IMR-90 (cell line): ENCODE measurements at regions not wholly inside any gene's neighbourhood (a gene's known extent, or its start where the extent isn't known, plus 50 kb on each side); places are given as distances from the start of the nearest gene placed in this dataset.

ENCODE experiments used
- ATAC-seq: fragments of 200-7000 bp; cut with Tn5 transposase; 2 replicates; pipeline ENCODE4 v1.9.1; 2020; ENCODE audit warnings: low read depth, mild to moderate bottlenecking, moderate library complexity
- BruUV-seq: library from RNA; stranded (reverse); fragments of 400-500 nt; replicated peaks from 2 replicates; lab custom pipeline; 2021; lab: Mats Ljungman, UMichigan
- CTCF ChIA-PET: fragments of 300-600 bp; formaldehyde crosslinking; extraction: SDS; loops from one replicate; lab custom pipeline; 2021; ENCODE audit warnings: antibody characterized with exemption; lab: Yijun Ruan, JAX
- POLR2A ChIA-PET: fragments of 300-600 bp; sonication (Branson Sonifier 250); formaldehyde crosslinking; loops from one replicate; lab custom pipeline; 2022; ENCODE audit warnings: antibody characterized with exemption; ENCODE audit not compliant: unreplicated experiment; lab: Charles Lee
- DNase-seq: peaks from one replicate; pipeline ENCODE4 v3.0.0; 2013
- H2AFZ ChIP-seq: replicated peaks from 2 replicates; pipeline ENCODE3; 2013; ENCODE audit warnings: low read length, mild to moderate bottlenecking; ENCODE audit not compliant: poor library complexity
- H2AK5ac ChIP-seq: 2 replicates; pipeline ENCODE4 v1.6.1; 2013; ENCODE audit warnings: low read depth, low read length, inconsistent platforms
- H2AK9ac ChIP-seq: replicated peaks from 2 replicates; pipeline ENCODE3; 2013; ENCODE audit warnings: mild to moderate bottlenecking, low read depth, low read length, moderate library complexity; ENCODE audit not compliant: poor library complexity
- H2BK120ac ChIP-seq: 2 replicates; pipeline ENCODE4 v1.6.1; 2013; ENCODE audit warnings: low read depth, low read length, inconsistent platforms
- H2BK15ac ChIP-seq: 3 replicates; pipeline ENCODE4 v1.6.1; 2013; ENCODE audit warnings: low read depth, low read length, inconsistent platforms
- H2BK20ac ChIP-seq: 2 replicates; pipeline ENCODE4 v1.6.1; 2013; ENCODE audit warnings: low read depth, mild to moderate bottlenecking, inconsistent platforms, low read length, moderate library complexity
- H2BK5ac ChIP-seq: 2 replicates; pipeline ENCODE4 v1.6.1; 2013; ENCODE audit warnings: mild to moderate bottlenecking, low read depth, low read length, inconsistent platforms; ENCODE audit not compliant: poor library complexity, severe bottlenecking
- H3K14ac ChIP-seq: replicated peaks from 2 replicates; pipeline ENCODE4 v1.6.1; 2013; ENCODE audit warnings: low read depth, low read length, inconsistent platforms
- H3K18ac ChIP-seq: 2 replicates; pipeline ENCODE4 v1.6.1; 2013; ENCODE audit warnings: low read depth, low read length, control low read depth
- H3K23ac ChIP-seq: 2 replicates; pipeline ENCODE4 v1.6.1; 2013; ENCODE audit warnings: low read depth, low read length, inconsistent platforms
- H3K27ac ChIP-seq: 2 replicates; pipeline ENCODE4 v1.5.1; 2013; ENCODE audit warnings: mild to moderate bottlenecking, control low read depth, low read length; ENCODE audit not compliant: insufficient read depth
- H3K27me3 ChIP-seq: 2 replicates; pipeline ENCODE4 v1.6.1; 2013; ENCODE audit warnings: low read length; ENCODE audit not compliant: control insufficient read depth, insufficient read depth
- H3K36me3 ChIP-seq: 2 replicates; pipeline ENCODE4 v1.6.1; 2013; ENCODE audit warnings: low read length, mixed read lengths; ENCODE audit not compliant: control insufficient read depth, insufficient read depth
- H3K4ac ChIP-seq: 2 replicates; pipeline ENCODE4 v1.6.1; 2013; ENCODE audit warnings: low read depth, low read length, inconsistent platforms
- H3K4me1 ChIP-seq: 2 replicates; pipeline ENCODE4 v1.6.1; 2013; ENCODE audit warnings: low read length, mixed read lengths; ENCODE audit not compliant: control insufficient read depth, insufficient read depth
- H3K4me2 ChIP-seq: 2 replicates; pipeline ENCODE4 v1.6.1; 2013; ENCODE audit warnings: low read depth, mild to moderate bottlenecking, control low read depth, low read length, moderate library complexity
- H3K4me3 ChIP-seq: 2 replicates; pipeline ENCODE4 v1.5.1; 2013; ENCODE audit warnings: low read depth, mild to moderate bottlenecking, control low read depth, low read length, moderate library complexity; ENCODE audit not compliant: insufficient read depth
- H3K56ac ChIP-seq: 2 replicates; pipeline ENCODE4 v1.6.1; 2013; ENCODE audit warnings: low read length, inconsistent platforms; ENCODE audit not compliant: insufficient read depth; ENCODE audit errors: extremely low read depth
- H3K79me1 ChIP-seq, 2 experiments: 2 replicates each; pipeline ENCODE4 v1.6.1; 2013; ENCODE audit warnings: low read length in 2 of 2, inconsistent platforms in 1 of 2, low read depth in 1 of 2
- H3K9ac ChIP-seq: 2 replicates; pipeline ENCODE4 v1.6.1; 2013; ENCODE audit warnings: low read depth, low read length, control low read depth
- H3K9me1 ChIP-seq: 2 replicates; pipeline ENCODE4 v1.6.1; 2013; ENCODE audit warnings: low read length, inconsistent platforms; ENCODE audit not compliant: insufficient read depth
- H3K9me3 ChIP-seq: 2 replicates; pipeline ENCODE4 v1.6.1; 2013; ENCODE audit warnings: low read length; ENCODE audit not compliant: control insufficient read depth, insufficient read depth
- H4K20me1 ChIP-seq: 2 replicates; pipeline ENCODE4 v1.6.1; 2013; ENCODE audit warnings: low read length, inconsistent platforms; ENCODE audit not compliant: insufficient read depth
- H4K5ac ChIP-seq: 2 replicates; pipeline ENCODE4 v1.6.1; 2013; ENCODE audit warnings: mild to moderate bottlenecking, low read depth, low read length, control low read depth
- H4K8ac ChIP-seq, 2 experiments: 2 replicates each; pipeline ENCODE4 v1.6.1; 2013; ENCODE audit warnings: low read depth in 2 of 2, low read length in 2 of 2, control low read depth in 1 of 2, inconsistent platforms in 1 of 2
- H4K91ac ChIP-seq: 2 replicates; pipeline ENCODE4 v1.6.1; 2013; ENCODE audit warnings: low read depth, low read length, inconsistent platforms; ENCODE audit not compliant: insufficient read depth
- BHLHE40 ChIP-seq: fragments of 150-350 bp; IDR thresholded peaks from 2 replicates; pipeline ENCODE4 v1.6.1; 2016; ENCODE audit warnings: mild to moderate bottlenecking, low read depth, low read length
- CEBPB ChIP-seq: IDR thresholded peaks from 2 replicates; pipeline ENCODE4 v1.6.1; 2012; ENCODE audit warnings: low read depth, low read length, improper control_type of control experiment
- CHD1 ChIP-seq: IDR thresholded peaks from 2 replicates; pipeline ENCODE4 v1.6.1; 2012; ENCODE audit warnings: low read depth, low read length, improper control_type of control experiment
- CTCF ChIP-seq: conservative IDR thresholded peaks from 2 replicates; pipeline ENCODE4 v1.5.1; 2012; ENCODE audit warnings: mild to moderate bottlenecking, low read depth, low read length, improper control_type of control experiment
- ELK1 ChIP-seq: fragments of 150-350 bp; IDR thresholded peaks from 2 replicates; pipeline ENCODE4 v1.6.1; 2016; ENCODE audit warnings: low read depth, mild to moderate bottlenecking, low read length, moderate library complexity, borderline replicate concordance
- FOS ChIP-seq: fragments of 150-350 bp; IDR thresholded peaks from 2 replicates; pipeline ENCODE4 v1.6.1; 2016; ENCODE audit warnings: low read depth, low read length
- MAFK ChIP-seq: IDR thresholded peaks from 2 replicates; pipeline ENCODE4 v1.6.1; 2012; ENCODE audit warnings: low read depth, low read length, improper control_type of control experiment
- MAZ ChIP-seq: IDR thresholded peaks from 2 replicates; pipeline ENCODE4 v1.6.1; 2012; ENCODE audit warnings: low read depth, mild to moderate bottlenecking, low read length, improper control_type of control experiment, moderate library complexity, borderline replicate concordance
- MXI1 ChIP-seq: IDR thresholded peaks from 2 replicates; pipeline ENCODE4 v1.6.1; 2012; ENCODE audit warnings: low read depth, mild to moderate bottlenecking, low read length, moderate library complexity, borderline replicate concordance
- NFE2L2 ChIP-seq: fragments of 150-350 bp; IDR thresholded peaks from 2 replicates; pipeline ENCODE4 v1.6.1; 2016; ENCODE audit warnings: low read depth, mild to moderate bottlenecking, low read length
- RCOR1 ChIP-seq: IDR thresholded peaks from 2 replicates; pipeline ENCODE4 v1.6.1; 2012; ENCODE audit warnings: mild to moderate bottlenecking, low read length, improper control_type of control experiment; ENCODE audit not compliant: insufficient replicate concordance
- RFX5 ChIP-seq: IDR thresholded peaks from 2 replicates; pipeline ENCODE4 v1.8.0; 2012; ENCODE audit warnings: low read depth, mild to moderate bottlenecking, low read length, moderate library complexity
- dilution Hi-C: fragments of 300-500 bp; cut with HindIII; formaldehyde crosslinking; loops from one replicate; pipeline ENCODE4 v1.14.3; 2018; ENCODE audit warnings: low sequenced_read_pairs; ENCODE audit not compliant: unreplicated experiment
- in situ Hi-C: fragments of 300-500 bp; cut with MboI; formaldehyde crosslinking; loops from 3 replicates; pipeline ENCODE4 v1.14.3; 2019; ENCODE audit warnings: low sequenced_read_pairs, inconsistent platforms, mixed read lengths
- intact Hi-C: fragments of 100-400 bp; cut with micrococcal nuclease; formaldehyde crosslinking; loops from 2 replicates; pipeline ENCODE4 v1.10.0; 2022

DNA sequence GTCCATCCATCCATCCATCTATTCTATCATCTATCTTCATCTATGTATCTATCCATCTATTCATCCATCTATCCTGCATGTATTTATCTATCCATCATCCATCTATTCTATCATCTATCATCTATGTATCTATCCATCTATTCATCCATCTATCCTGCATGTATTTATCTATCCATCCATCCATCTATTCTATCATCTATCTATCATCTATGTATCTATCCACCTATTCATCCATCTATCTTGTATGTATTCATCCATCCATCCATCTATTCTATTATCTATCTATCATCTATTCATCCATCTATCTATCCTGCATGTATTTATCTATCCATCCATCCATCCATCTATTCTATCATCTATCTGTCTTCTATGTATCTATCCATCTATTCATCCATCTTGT, 65.9 kb upstream of the PPP2R3B start:
- H3K4me1 ChIP-seq: no peaks in the 10 kb centered on the region
- no peak overlapping the region for H3K4me3 ChIP-seq
- H3K4me2 ChIP-seq: no peak overlapping the region
- H2BK20ac ChIP-seq: no peak overlapping the region
- no peak overlapping the region for H3K27ac ChIP-seq
- H4K20me1 ChIP-seq: no peaks in the 10 kb centered on the region
- H2BK120ac ChIP-seq: no peak overlapping the region
- no peak for ATAC-seq
- POLR2A ChIA-PET: no interaction called here
- H3K23ac ChIP-seq: no peak overlapping the region
- dilution Hi-C loops (no loop called here), in situ Hi-C loops (no loop called here), intact Hi-C loops (no loop called here)
- H4K5ac ChIP-seq: no peak overlapping the region
- H3K79me1 ChIP-seq: no peaks in the 10 kb centered on the region
- H4K8ac ChIP-seq: no peak overlapping the region
- H3K4ac ChIP-seq: no peak overlapping the region
- no peak overlapping the region for H2AK5ac ChIP-seq
- no TSS peak for BruUV-seq
- no peak overlapping the region for H2BK15ac ChIP-seq
- no peak overlapping the region for H3K56ac ChIP-seq
- no peak overlapping the region for H3K18ac ChIP-seq
- TF ChIP-seq CTCF (no peak), CHD1 (no peak), MAZ (no peak), CEBPB (no peak), MXI1 (no peak), RCOR1 (no peak), ELK1 (no peak), MAFK (no peak), FOS (no peak), NFE2L2 (no peak), BHLHE40 (no peak), RFX5 (no peak)
- H2BK5ac ChIP-seq: no peak overlapping the region
- H4K91ac ChIP-seq: no peak overlapping the region
- H2AK9ac ChIP-seq: no peak overlapping the region
- H3K27me3 ChIP-seq: no peaks in the 10 kb centered on the region
- no peak overlapping the region for H2AFZ ChIP-seq
- peaks cover 3% of the 10 kb centered on the region; the same call in 1 of the 2 replicates for H3K9me3 ChIP-seq
- H3K14ac ChIP-seq: no peak overlapping the region
- no peaks in the 10 kb centered on the region for H3K9me1 ChIP-seq
- H3K36me3 ChIP-seq: no peaks in the 10 kb centered on the region
- DNase-seq: no peak
- H3K9ac ChIP-seq: no peak overlapping the region
- CTCF ChIA-PET: no interaction called here
